HG02623 (cell line): ENCODE measurements at regions not wholly inside any gene's neighbourhood (a gene's known extent, or its start where the extent isn't known, plus 50 kb on each side); places are given as distances from the start of the nearest gene placed in this dataset.
A peak's percentile ranks its signal among the peaks of the same experiment; 100 is the strongest.

Experiments used
- ATAC-seq: cut with Tn5 transposase; IDR thresholded peaks from one replicate; pipeline ENCODE4 v1.9.1; 2021; ENCODE audit warnings: moderate library complexity; ENCODE audit not compliant: unreplicated experiment

DNA sequence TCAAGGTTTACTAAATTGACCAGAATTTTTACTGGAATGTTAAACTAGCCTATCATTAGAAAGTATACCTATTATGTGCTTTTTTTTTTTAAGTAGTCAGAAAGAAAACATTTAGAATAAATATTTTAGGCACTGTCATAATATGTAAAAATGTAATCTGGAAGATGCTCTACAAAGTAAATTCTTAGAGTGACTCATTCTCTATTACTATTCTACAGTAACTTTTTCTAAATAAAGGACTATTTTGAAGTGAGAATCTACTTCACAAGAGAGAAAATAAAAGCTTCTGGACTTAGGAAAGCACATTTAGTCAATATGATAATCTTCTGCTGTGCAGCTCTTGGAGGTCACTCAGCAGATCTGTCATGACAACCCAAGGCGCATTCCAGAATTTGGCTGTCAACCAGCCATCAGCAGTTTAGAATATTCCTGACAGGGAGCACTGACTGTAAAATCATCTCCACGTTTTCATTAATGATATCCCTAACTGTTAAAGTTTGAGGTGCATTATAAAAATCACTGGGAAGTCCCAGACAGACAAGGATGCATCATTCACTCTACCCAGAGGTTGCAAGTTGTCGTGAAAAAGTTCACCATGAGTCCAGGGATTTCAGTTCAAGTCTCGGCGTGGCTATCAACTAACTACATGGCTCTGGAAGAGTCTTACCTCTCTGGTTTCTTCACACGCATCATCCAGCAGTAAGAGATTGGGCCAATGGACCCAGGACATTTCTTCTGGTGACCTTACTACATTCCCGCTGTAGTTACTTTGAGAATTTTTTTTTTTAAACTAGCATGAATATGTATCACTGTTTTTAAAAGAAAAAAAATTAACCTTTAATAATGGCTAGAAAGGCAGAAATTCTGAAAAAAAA, 374.9 kb downstream of the GJA1 start:
- ATAC-seq = no peak

DNA sequence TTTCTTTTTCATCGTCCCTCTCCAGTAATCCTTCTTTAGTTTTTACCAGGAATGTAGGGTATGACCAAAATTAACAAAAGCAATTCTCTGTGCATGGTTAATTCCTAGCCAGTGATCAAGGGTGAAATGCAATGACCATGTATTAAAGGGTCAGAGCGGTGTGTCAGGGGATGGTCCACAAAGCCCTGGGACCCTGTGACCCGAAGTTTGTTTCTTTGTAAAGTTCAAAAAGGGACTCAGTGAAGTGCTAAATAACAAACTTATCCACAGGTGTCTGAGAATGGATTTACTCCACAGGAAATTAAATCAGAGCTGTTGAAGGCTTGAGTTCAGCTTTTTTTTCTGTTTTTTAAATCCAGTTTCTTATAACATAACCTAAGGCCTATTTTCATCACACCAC, 375.7 kb downstream of the GJA1 start:
- ATAC-seq = no peak

GRCh38 chr6:121816361-121816760, 380.9 kb downstream of the GJA1 start:
- ATAC-seq = no peak

- ATAC-seq = no peak
Observed at GRCh38 chr6:121816906-121817540, 381.6 kb downstream of the GJA1 start.

- ATAC-seq = no peak
Observed at GRCh38 chr6:121823437-121823851, 388.0 kb downstream of the GJA1 start.

DNA sequence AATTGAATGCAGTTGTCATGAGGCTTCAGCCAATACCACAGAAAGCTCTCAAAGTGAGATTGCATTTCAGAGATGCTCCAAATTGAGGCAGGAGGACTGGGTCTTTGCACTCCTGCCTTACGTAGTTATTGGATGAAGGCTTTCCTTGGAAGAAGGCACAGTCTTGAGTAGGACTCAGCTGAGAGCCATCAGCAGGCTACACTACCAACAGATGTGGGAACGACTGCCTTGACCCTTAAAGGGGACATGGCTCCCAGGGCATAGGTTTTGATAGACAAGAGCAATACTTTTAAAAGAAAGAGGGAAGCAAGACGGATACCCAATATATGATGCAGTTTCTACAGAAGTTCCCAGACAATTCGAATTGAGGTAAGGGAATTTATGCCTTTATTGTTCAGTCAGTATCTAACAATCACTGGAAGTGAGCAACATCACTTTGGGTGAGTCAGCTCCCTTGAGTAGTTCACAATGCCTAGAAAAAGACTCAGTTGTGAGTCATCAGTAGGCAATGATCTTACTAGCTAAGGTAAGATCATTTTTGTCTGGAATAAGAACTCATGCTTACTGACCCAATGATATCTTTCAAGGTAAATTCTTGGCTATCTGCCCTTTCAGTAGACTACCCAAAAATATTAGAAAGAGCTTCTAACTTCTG, 390.8 kb downstream of the GJA1 start:
- no peak for ATAC-seq

DNA sequence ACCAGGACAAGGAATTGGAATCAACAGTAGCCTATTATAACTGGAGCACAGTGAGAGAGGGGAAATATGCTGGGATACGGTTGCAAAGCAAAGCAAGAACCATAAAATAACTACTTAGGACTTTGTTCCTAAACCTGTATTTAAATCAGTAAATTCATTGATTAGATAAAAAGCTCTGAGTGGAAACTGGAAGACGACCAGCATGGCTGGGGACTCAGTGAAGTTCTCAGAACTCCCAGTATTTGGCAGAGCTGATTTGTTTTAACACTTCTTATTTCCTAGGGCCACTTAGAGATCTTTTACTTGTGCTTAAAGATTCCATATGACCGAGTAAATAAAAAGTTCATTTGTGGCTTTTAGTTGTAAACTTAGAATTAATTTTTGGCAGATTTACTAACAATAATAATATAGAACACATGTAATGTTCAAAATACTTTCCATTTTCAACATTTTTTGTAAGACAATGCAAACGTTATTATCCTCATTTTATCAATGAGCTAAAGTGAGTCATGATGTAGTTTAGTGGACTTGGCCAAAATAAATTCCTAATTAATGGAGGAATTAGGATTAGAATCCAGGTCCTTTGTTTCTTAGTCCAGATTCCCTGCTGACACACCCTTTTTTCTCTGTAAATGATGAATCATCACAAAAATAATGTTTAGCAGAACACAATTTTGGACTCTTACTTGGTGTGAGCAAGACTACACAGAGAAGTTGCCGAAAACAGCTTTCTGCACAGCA, 392.9 kb downstream of the GJA1 start:
- ATAC-seq = no peak

- no peak for ATAC-seq
Observed at GRCh38 chr6:121830736-121831135, 395.3 kb downstream of the GJA1 start.

- ATAC-seq = no peak
Observed at GRCh38 chr6:121835662-121836061, 400.2 kb downstream of the GJA1 start.

GRCh38 chr6:121837545-121838229, 402.2 kb downstream of the GJA1 start:
- no peak for ATAC-seq

- ATAC-seq = no peak
Observed at GRCh38 chr6:121838842-121839241, 403.4 kb downstream of the GJA1 start.

DNA sequence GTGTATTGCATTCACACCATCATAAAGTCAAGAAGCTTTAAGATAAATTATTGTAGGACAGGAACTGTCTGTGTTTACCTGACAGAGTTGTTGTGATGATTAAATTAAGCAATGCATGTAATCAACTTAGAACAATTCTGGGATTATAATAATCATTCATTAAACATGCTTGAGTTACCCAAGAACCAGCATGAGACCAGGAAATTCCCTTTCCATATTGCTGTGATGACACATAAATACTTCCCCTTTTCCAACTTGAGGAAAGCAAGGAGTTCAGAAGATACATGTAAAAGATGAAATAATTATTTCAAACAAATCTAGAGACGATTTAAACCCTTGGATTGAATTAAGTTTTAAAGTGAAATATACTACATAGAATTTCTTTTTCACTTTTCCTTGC, 404.4 kb downstream of the GJA1 start:
- ATAC-seq = no peak

GRCh38 chr6:121844898-121845297, 409.5 kb downstream of the GJA1 start:
- ATAC-seq = no peak

DNA sequence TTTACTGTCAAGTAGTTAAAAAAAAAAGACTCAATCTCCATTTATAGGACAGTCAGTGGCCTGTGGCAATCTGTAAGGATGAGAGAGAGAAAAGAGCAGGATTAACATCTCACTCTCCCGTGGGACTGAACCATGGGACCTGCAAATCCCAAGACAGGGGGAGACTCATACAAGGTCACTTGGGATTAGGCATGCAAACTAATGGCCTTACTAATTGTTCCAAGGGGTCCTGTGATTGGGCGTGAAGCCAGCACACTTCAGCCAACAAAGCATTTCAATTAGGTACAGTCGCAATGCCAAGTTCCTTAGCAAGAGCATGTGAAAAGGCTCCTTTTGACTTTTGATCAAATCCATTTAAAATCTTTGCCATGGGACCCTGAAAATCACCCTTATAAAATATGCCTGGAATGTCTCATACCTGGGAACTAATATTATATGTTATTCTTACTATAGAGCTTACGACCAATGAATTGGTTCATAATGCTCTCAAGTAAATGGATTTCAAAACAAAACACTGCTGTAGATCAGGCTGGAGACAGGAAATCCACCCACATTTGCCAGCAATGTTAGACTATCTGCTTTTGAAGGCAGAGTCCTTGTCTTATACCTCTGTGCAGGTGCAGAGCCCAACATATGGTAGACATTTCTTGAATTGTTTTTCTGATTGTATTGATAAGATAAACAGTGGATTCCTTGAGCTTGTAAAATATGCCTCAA, 412.5 kb downstream of the GJA1 start:
- ATAC-seq = no peak

GRCh38 chr6:121848523-121849255, 413.2 kb downstream of the GJA1 start:
- ATAC-seq = no peak

- ATAC-seq = peak; percentile 88
Observed at GRCh38 chr6:121849477-121849876, 414.0 kb downstream of the GJA1 start.

- ATAC-seq = no peak
Observed at GRCh38 chr6:121851056-121851455, 415.6 kb downstream of the GJA1 start.

- ATAC-seq = no peak
Observed at GRCh38 chr6:121853686-121854085, 418.2 kb downstream of the GJA1 start.

- ATAC-seq = no peak
Observed at GRCh38 chr6:121855521-121855920, 420.1 kb downstream of the GJA1 start.
